SK-N-SH (cell line): ENCODE measurements at regions not wholly inside any gene's neighbourhood (a gene's known extent, or its start where the extent isn't known, plus 50 kb on each side); places are given as distances from the start of the nearest gene placed in this dataset.

Experiments used
- CTCF ChIA-PET: fragments of 300-600, 350-600 bp; formaldehyde crosslinking; extraction: SDS; loops from one replicate; lab custom pipeline; 2021; lab: Yijun Ruan, JAX
- POLR2A ChIA-PET: fragments of 350-600 bp; sonication (Branson Sonifier 250); formaldehyde crosslinking; extraction: SDS; loops from one replicate; lab custom pipeline; 2020; ENCODE audit warnings: antibody characterized with exemption, inconsistent platforms; lab: Yijun Ruan, JAX
- DNase-seq: peaks from one replicate; pipeline ENCODE4 v3.0.0; 2012
- H2AFZ ChIP-seq: fragments of 200-600 bp; sonication (generic); 2 replicates; pipeline ENCODE4 v1.8.1; 2016; ENCODE audit warnings: antibody characterized with exemption, mild to moderate bottlenecking, low read depth
- H3F3A ChIP-seq: fragments of 200-600 bp; sonication (generic); replicated peaks from 2 replicates; pipeline ENCODE3; 2016; ENCODE audit warnings: antibody characterized with exemption, mild to moderate bottlenecking; ENCODE audit not compliant: insufficient read depth
- H3K27ac ChIP-seq, 2 experiments: fragments of 200-500 bp in 1 of 2; fragments of 200-600 bp in 1 of 2; sonication (Bioruptor generic) in 1 of 2; sonication (generic), shearing (Covaris generic) in 1 of 2; 2 replicates each; pipeline versions ENCODE4 v1.5.1 to v1.6.1; 2014 to 2016; ENCODE audit warnings: low read depth in 2 of 2, inconsistent platforms in 1 of 2, low read length in 1 of 2, mild to moderate bottlenecking in 1 of 2, mixed read lengths in 1 of 2
- H3K27me3 ChIP-seq: fragments of 200-600 bp; sonication (generic), shearing (Covaris generic); 2 replicates; pipeline ENCODE4 v1.6.1; 2016; ENCODE audit warnings: mixed run types; ENCODE audit not compliant: insufficient read depth
- H3K36me3 ChIP-seq, 2 experiments: fragments of 200-500 bp in 1 of 2; fragments of 200-600 bp in 1 of 2; sonication (Bioruptor generic) in 1 of 2; sonication (generic) in 1 of 2; replicated peaks in 1 of 2; 2 replicates each; pipeline versions ENCODE3 to v1.5.1; 2014 to 2016; ENCODE audit warnings: low read length in 1 of 2, mild to moderate bottlenecking in 1 of 2; ENCODE audit not compliant: insufficient read depth in 2 of 2, control insufficient read depth in 1 of 2
- H3K4me1 ChIP-seq, 2 experiments: fragments of 200-500 bp in 1 of 2; fragments of 200-600 bp in 1 of 2; sonication (Bioruptor generic) in 1 of 2; sonication (generic), shearing (Covaris generic) in 1 of 2; 2 replicates each; pipeline versions ENCODE4 v1.5.1 to v1.6.1; 2014 to 2016; ENCODE audit warnings: low read depth in 1 of 2, low read length in 1 of 2, mixed run types in 1 of 2; ENCODE audit not compliant: insufficient read depth in 2 of 2, control insufficient read depth in 1 of 2
- H3K4me2 ChIP-seq: fragments of 200-600 bp; sonication (generic), shearing (Covaris generic); 2 replicates; pipeline ENCODE4 v1.6.1; 2017; ENCODE audit warnings: mixed run types
- H3K4me3 ChIP-seq, 2 experiments: fragments of 200-500 bp in 1 of 2; fragments of 200-600 bp in 1 of 2; sonication (Bioruptor generic) in 1 of 2; sonication (generic), shearing (Covaris generic) in 1 of 2; 2 replicates each; pipeline versions ENCODE4 v1.5.1 to v1.8.1; 2014 to 2016; ENCODE audit warnings: low read depth in 2 of 2, inconsistent platforms in 1 of 2, low read length in 1 of 2, mild to moderate bottlenecking in 1 of 2, mixed read lengths in 1 of 2, moderate library complexity in 1 of 2
- H3K79me2 ChIP-seq: fragments of 200-600 bp; sonication (generic); 2 replicates; pipeline ENCODE4 v1.8.1; 2017; ENCODE audit warnings: mild to moderate bottlenecking; ENCODE audit not compliant: insufficient read depth
- H3K9ac ChIP-seq: fragments of 200-600 bp; sonication (generic); 2 replicates; pipeline ENCODE4 v1.6.1; 2017; ENCODE audit warnings: mixed run types
- H3K9me2 ChIP-seq: fragments of 200-600 bp; sonication (generic); 2 replicates; pipeline ENCODE4 v1.6.1; 2017; ENCODE audit warnings: mixed run types
- H3K9me3 ChIP-seq: fragments of 200-600 bp; sonication (generic); 2 replicates; pipeline ENCODE4 v1.6.1; 2017; ENCODE audit warnings: mixed run types, mild to moderate bottlenecking, moderate library complexity
- H4K20me1 ChIP-seq: fragments of 200-600 bp; sonication (generic); 2 replicates; pipeline ENCODE4 v1.6.1; 2017; ENCODE audit warnings: mild to moderate bottlenecking, mixed run types; ENCODE audit not compliant: insufficient read depth
- CHD2 ChIP-seq: fragments of 150-350 bp; IDR thresholded peaks from 2 replicates; pipeline ENCODE4 v1.6.1; 2018; ENCODE audit warnings: low read length; ENCODE audit not compliant: partially characterized antibody
- EP300 ChIP-seq, 2 experiments: IDR thresholded peaks; 2 replicates each; pipeline versions ENCODE4 v1.4.0 to v1.6.1; 2012; ENCODE audit warnings: borderline replicate concordance in 1 of 2, low read depth in 1 of 2, low read length in 1 of 2
- EZH2phosphoT487 ChIP-seq: fragments of 200-600 bp; sonication (generic); IDR thresholded peaks from 2 replicates; pipeline ENCODE4 v1.6.1; 2017; ENCODE audit warnings: low read depth, mixed run types, mild to moderate bottlenecking, antibody characterized with exemption, moderate library complexity, borderline replicate concordance
- FOSL2 ChIP-seq: IDR thresholded peaks from 2 replicates; pipeline ENCODE4 v1.4.0; 2012; ENCODE audit warnings: low read depth, mild to moderate bottlenecking, moderate library complexity, borderline replicate concordance
- FOXJ3 ChIP-seq: sonication (generic); formaldehyde crosslinking; IDR thresholded peaks from 2 replicates; pipeline ENCODE4 v1.5.1; 2020; ENCODE audit warnings: mild to moderate bottlenecking, missing genetic modification reagents
- FOXM1 ChIP-seq: IDR thresholded peaks from 2 replicates; pipeline ENCODE4 v1.4.0; 2012; ENCODE audit warnings: low read depth, mild to moderate bottlenecking
- GABPA ChIP-seq: IDR thresholded peaks from 2 replicates; pipeline ENCODE4 v1.4.0; 2012; ENCODE audit warnings: low read depth, mild to moderate bottlenecking
- GATA2 ChIP-seq: sonication (generic); formaldehyde crosslinking; IDR thresholded peaks from 2 replicates; pipeline ENCODE4 v1.5.0; 2020; ENCODE audit warnings: mild to moderate bottlenecking, missing genetic modification reagents
- JUND ChIP-seq: IDR thresholded peaks from 2 replicates; pipeline ENCODE4 v1.4.0; 2012
- MEF2A ChIP-seq: IDR thresholded peaks from 2 replicates; pipeline ENCODE4 v1.4.0; 2012; ENCODE audit warnings: low read depth, borderline replicate concordance
- MXI1 ChIP-seq: IDR thresholded peaks from 2 replicates; pipeline ENCODE4 v1.6.1; 2012; ENCODE audit warnings: mild to moderate bottlenecking, low read depth, low read length, improper control_type of control experiment
- PBX3 ChIP-seq: IDR thresholded peaks from 2 replicates; pipeline ENCODE4; 2012
- RAD21 ChIP-seq: IDR thresholded peaks from 2 replicates; pipeline ENCODE4 v1.6.1; 2012; ENCODE audit warnings: mild to moderate bottlenecking, low read length
- REST ChIP-seq: IDR thresholded peaks from 2 replicates; pipeline ENCODE4 v1.6.1; 2012; ENCODE audit warnings: mild to moderate bottlenecking, low read depth, low read length, moderate library complexity
- RXRA ChIP-seq: IDR thresholded peaks from 2 replicates; pipeline ENCODE4 v1.4.0; 2012; ENCODE audit warnings: low read depth, mild to moderate bottlenecking, borderline replicate concordance
- SIN3A ChIP-seq: IDR thresholded peaks from 2 replicates; pipeline ENCODE4 v1.6.1; 2012; ENCODE audit warnings: low read depth, mild to moderate bottlenecking, low read length, moderate library complexity, borderline replicate concordance
- SMC3 ChIP-seq: IDR thresholded peaks from 2 replicates; pipeline ENCODE4 v1.6.1; 2012; ENCODE audit warnings: low read depth, low read length, improper control_type of control experiment
- TEAD4 ChIP-seq: IDR thresholded peaks from 2 replicates; pipeline ENCODE4 v1.4.0; 2012; ENCODE audit warnings: mild to moderate bottlenecking, borderline replicate concordance; ENCODE audit not compliant: insufficient read depth

GRCh38 chr21:19704832-19705231 is 1293.4 kb upstream of the NCAM2 start:
- DNase-seq: no peak
- Histone ChIP-seq H2AFZ (no peak overlapping the region), H3K9me2 (no peaks in the 10 kb centered on the region), H4K20me1 (no peaks in the 10 kb centered on the region), H3K27ac (no peak overlapping the region), H3K4me1 (no peaks in the 10 kb centered on the region), H3K36me3 (no peaks in the 10 kb centered on the region), H3K79me2 (no peaks in the 10 kb centered on the region), H3K9ac (no peak overlapping the region), H3K27me3 (no peaks in the 10 kb centered on the region), H3K9me3 (no peaks in the 10 kb centered on the region), H3K4me2 (no peak overlapping the region), H3F3A (no peaks in the 10 kb centered on the region), H3K4me3 (no peak overlapping the region)
- POLR2A ChIA-PET: no interaction called here
- CTCF ChIA-PET: no interaction called here
- TF ChIP-seq RAD21 (no peak), FOSL2 (no peak), PBX3 (no peak), EP300 (IDR thresholded peaks at IDR 0.05; ENCODE audit: borderline replicate concordance in 1 of 2, low read depth in 1 of 2, low read length in 1 of 2) (no peak), SMC3 (no peak), CHD2 (no peak), GATA2 (CRISPR knock-in tag) (no peak), TEAD4 (no peak), EZH2phosphoT487 (no peak), FOXM1 (no peak), GABPA (no peak), FOXJ3 (no peak), MEF2A (no peak), JUND (no peak), MXI1 (no peak), REST (no peak), RXRA (no peak), SIN3A (no peak)
